DND-41 (cell line): ENCODE measurements at regions not wholly inside any gene's neighbourhood (a gene's known extent, or its start where the extent isn't known, plus 50 kb on each side); places are given as distances from the start of the nearest gene placed in this dataset.

Experiments
- ATAC-seq: fragments of 200-7000 bp; cut with Tn5 transposase; 3 replicates; pipeline ENCODE4 v1.9.1; 2021; ENCODE audit warnings: low read depth; ENCODE audit not compliant: insufficient read depth
- DNase-seq: peaks from one replicate; pipeline ENCODE4 v3.0.0-alpha.2; 2020
- H2AFZ ChIP-seq: 2 replicates; pipeline ENCODE4 v1.6.0; 2012; ENCODE audit warnings: low read depth, low read length
- H3K27ac ChIP-seq: 2 replicates; pipeline ENCODE4 v1.5.1; 2012; ENCODE audit warnings: low read length, inconsistent platforms
- H3K27me3 ChIP-seq: fragments of 200-600 bp; sonication (generic); 2 replicates; pipeline ENCODE4 v1.6.0; 2012; ENCODE audit warnings: low read length, mild to moderate bottlenecking, inconsistent platforms; ENCODE audit not compliant: insufficient read depth, poor library complexity
- H3K36me3 ChIP-seq: 2 replicates; pipeline ENCODE4 v1.5.1; 2012; ENCODE audit warnings: low read length, inconsistent platforms; ENCODE audit not compliant: insufficient read depth
- H3K4me1 ChIP-seq: 2 replicates; pipeline ENCODE4 v1.5.1; 2012; ENCODE audit warnings: mild to moderate bottlenecking, low read length; ENCODE audit not compliant: insufficient read depth
- H3K4me2 ChIP-seq: 2 replicates; pipeline ENCODE4 v1.6.0; 2012; ENCODE audit warnings: mild to moderate bottlenecking, moderate library complexity, low read length, inconsistent platforms; ENCODE audit not compliant: insufficient read depth
- H3K4me3 ChIP-seq, 2 experiments: fragments of 200-600 bp in 1 of 2; shearing (Covaris generic) in 1 of 2; 2 replicates each; pipeline ENCODE4 v1.5.1; 2012 to 2016; ENCODE audit warnings: inconsistent platforms in 2 of 2, low read length in 2 of 2, mild to moderate bottlenecking in 2 of 2, low read depth in 1 of 2, moderate library complexity in 1 of 2
- H3K79me2 ChIP-seq: 2 replicates; pipeline ENCODE4 v1.6.0; 2012; ENCODE audit warnings: low read length, inconsistent platforms; ENCODE audit not compliant: insufficient read depth
- H3K9ac ChIP-seq: 2 replicates; pipeline ENCODE4 v1.6.0; 2012; ENCODE audit warnings: low read depth, mild to moderate bottlenecking, inconsistent platforms, low read length, moderate library complexity
- H3K9me3 ChIP-seq: 2 replicates; pipeline ENCODE4 v1.5.1; 2012; ENCODE audit warnings: low read length, moderate library complexity, mild to moderate bottlenecking, inconsistent platforms; ENCODE audit not compliant: insufficient read depth, severe bottlenecking
- H4K20me1 ChIP-seq: 2 replicates; pipeline ENCODE4 v1.6.0; 2012; ENCODE audit warnings: low read length; ENCODE audit not compliant: insufficient read depth
- CTCF ChIP-seq: IDR thresholded peaks from 2 replicates; pipeline ENCODE4 v1.5.1; 2012; ENCODE audit warnings: borderline replicate concordance, low read length, moderate library complexity, mild to moderate bottlenecking; ENCODE audit not compliant: poor library complexity, severe bottlenecking; ENCODE audit errors: extremely low read depth
- EZH2 ChIP-seq: IDR thresholded peaks from 3 replicates; pipeline ENCODE4 v1.6.1; 2012; ENCODE audit warnings: borderline replicate concordance, low read depth, mild to moderate bottlenecking, moderate library complexity, low read length, inconsistent platforms; ENCODE audit not compliant: severe bottlenecking

DNA sequence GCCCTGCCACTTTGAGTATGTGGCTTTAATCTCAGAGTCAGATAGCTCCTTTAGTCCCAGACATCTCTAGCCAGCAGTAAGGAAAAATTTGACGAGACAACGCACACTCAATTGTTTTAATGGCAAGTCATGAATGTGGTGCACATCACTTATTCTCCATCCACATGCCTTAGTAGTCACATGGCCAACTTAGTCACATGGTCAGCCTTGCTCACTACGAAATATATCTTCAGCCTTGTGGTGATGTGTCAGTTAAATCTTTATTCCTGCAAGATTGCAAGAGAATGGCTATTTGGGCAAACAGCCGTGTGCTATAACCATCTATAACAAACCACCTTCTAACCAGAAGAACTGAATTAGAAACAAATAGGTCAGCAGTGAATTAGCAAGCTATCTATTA is 871.1 kb upstream of the CELF2 start:
- TF ChIP-seq CTCF = no peak
- no peak for TF ChIP-seq EZH2
- H3K4me3 ChIP-seq = no peak overlapping the region
- H3K27ac ChIP-seq = no peak overlapping the region
- H3K27me3 ChIP-seq = no peaks in the 10 kb centered on the region
- H3K36me3 ChIP-seq = no peaks in the 10 kb centered on the region
- H3K4me2 ChIP-seq = no peak overlapping the region
- H3K9ac ChIP-seq = no peak overlapping the region
- no peak overlapping the region for H2AFZ ChIP-seq
- no peaks in the 10 kb centered on the region for H3K9me3 ChIP-seq
- ATAC-seq (no peak), DNase-seq (no peak)
- no peaks in the 10 kb centered on the region for H3K79me2 ChIP-seq
- H4K20me1 ChIP-seq = no peaks in the 10 kb centered on the region
- H3K4me1 ChIP-seq = no peaks in the 10 kb centered on the region

- DNase-seq (no peak), ATAC-seq (no peak)
- H3K9ac ChIP-seq = no peak overlapping the region
- H3K4me1 ChIP-seq = no peaks in the 10 kb centered on the region
- H2AFZ ChIP-seq = no peak overlapping the region
- H3K27me3 ChIP-seq = no peaks in the 10 kb centered on the region
- H3K4me2 ChIP-seq = no peak overlapping the region
- no peaks in the 10 kb centered on the region for H3K36me3 ChIP-seq
- H3K9me3 ChIP-seq = no peaks in the 10 kb centered on the region
- TF ChIP-seq EZH2 (no peak), CTCF (no peak)
- no peak overlapping the region for H3K4me3 ChIP-seq
- H3K27ac ChIP-seq = no peak overlapping the region
- no peaks in the 10 kb centered on the region for H4K20me1 ChIP-seq
- H3K79me2 ChIP-seq = no peaks in the 10 kb centered on the region
Measured at GRCh38 chr10:10149899-10150298, 867.8 kb upstream of the CELF2 start.

DNA sequence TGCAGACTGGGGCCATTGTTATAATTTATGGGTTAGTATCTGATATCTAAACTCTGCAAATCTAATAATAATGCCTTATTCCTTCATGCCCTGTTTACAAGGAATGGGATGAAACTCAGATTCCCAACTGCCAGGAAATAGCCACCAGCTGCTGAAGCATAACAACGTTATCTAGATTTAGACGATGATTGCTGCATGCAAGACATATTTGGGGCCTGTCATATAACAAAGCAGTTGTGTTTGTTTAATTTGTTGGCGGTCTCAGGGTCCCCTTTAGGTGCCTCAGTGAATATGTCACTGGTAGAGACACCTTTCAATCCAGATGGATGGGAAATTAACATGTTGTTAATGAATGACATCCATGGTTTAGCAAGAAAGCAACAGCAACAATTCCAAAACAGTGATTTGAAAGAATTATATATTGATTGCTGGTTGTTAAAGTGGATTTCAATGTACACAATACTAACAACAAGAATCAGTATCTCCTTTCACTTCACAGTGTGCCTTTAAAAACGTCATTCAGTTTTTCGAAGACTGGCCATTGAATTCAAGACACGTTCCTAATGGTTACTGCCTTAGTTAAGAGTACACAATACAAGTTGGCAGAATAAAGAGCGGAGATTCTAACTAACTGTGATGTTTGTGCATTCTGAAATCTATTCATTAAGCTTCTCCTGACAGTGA is 860.6 kb upstream of the CELF2 start:
- no peak overlapping the region for H2AFZ ChIP-seq
- DNase-seq = no peak
- no peaks in the 10 kb centered on the region for H3K9me3 ChIP-seq
- H3K4me1 ChIP-seq = no peaks in the 10 kb centered on the region
- H3K36me3 ChIP-seq = no peaks in the 10 kb centered on the region
- H3K4me2 ChIP-seq = no peak overlapping the region
- peaks cover 3% of the 10 kb centered on the region for H3K27me3 ChIP-seq
- H3K79me2 ChIP-seq = no peaks in the 10 kb centered on the region
- no peak overlapping the region for H3K27ac ChIP-seq
- H3K9ac ChIP-seq = no peak overlapping the region
- H4K20me1 ChIP-seq = no peaks in the 10 kb centered on the region
- TF ChIP-seq CTCF (no peak), EZH2 (no peak)
- no peak overlapping the region for H3K4me3 ChIP-seq
- ATAC-seq = no peak

- DNase-seq (no peak), ATAC-seq (no peak)
- H3K4me3 ChIP-seq = no peak overlapping the region
- TF ChIP-seq CTCF = no peak
- TF ChIP-seq EZH2 = no peak
- H3K79me2 ChIP-seq = no peaks in the 10 kb centered on the region
- H4K20me1 ChIP-seq = no peaks in the 10 kb centered on the region
- no peak overlapping the region for H3K27ac ChIP-seq
- no peaks in the 10 kb centered on the region for H3K9me3 ChIP-seq
- H3K4me2 ChIP-seq = no peak overlapping the region
- H3K36me3 ChIP-seq = no peaks in the 10 kb centered on the region
- no peak overlapping the region for H3K9ac ChIP-seq
- H2AFZ ChIP-seq = no peak overlapping the region
- H3K4me1 ChIP-seq = no peaks in the 10 kb centered on the region
- peaks cover 3% of the 10 kb centered on the region for H3K27me3 ChIP-seq
Measured at GRCh38 chr10:10160821-10161312, 856.8 kb upstream of the CELF2 start.
